ENCODE measurements at regions not wholly inside any gene's neighbourhood (a gene's known extent, or its start where the extent isn't known, plus 50 kb on each side); places are given as distances from the start of the nearest gene placed in this dataset.

GRCh38 chr12:34298971-34299801 is 276.9 kb downstream of the ALG10 start:
- intact Hi-C loops (cut with DNase I): no loop called here
- H3K27ac ChIP-seq: no peak overlapping the region
- WGBS, 2 donors: 73 to 79% methylated on average over 35 of the region's 35 CpGs
- no peak overlapping the region for H3K4me3 ChIP-seq (replicated peaks in 1 of 3)
- H3K4me1 ChIP-seq: no peaks in the 10 kb centered on the region
- H3K27me3 ChIP-seq: no peaks in the 10 kb centered on the region
- no peaks in the 10 kb centered on the region for H3K9me3 ChIP-seq
- no peak for DNase-seq
- TF ChIP-seq CTCF (IDR thresholded peaks at IDR 0.05): no peak
- H3K36me3 ChIP-seq: no peaks in the 10 kb centered on the region

GRCh38 chr12:34299802-34300193 is 277.5 kb downstream of the ALG10 start:
- no peak overlapping the region for H3K27ac ChIP-seq
- H3K4me3 ChIP-seq (replicated peaks in 1 of 3): no peak overlapping the region
- no peak for TF ChIP-seq POLR2A (IDR thresholded peaks at IDR 0.05)
- no peak for TF ChIP-seq CTCF (IDR thresholded peaks at IDR 0.05)
- no peaks in the 10 kb centered on the region for H3K36me3 ChIP-seq
- 65 to 74% methylated on average over 16 of the region's 16 CpGs for WGBS, 2 donors
- no peaks in the 10 kb centered on the region for H3K9me3 ChIP-seq
- no peaks in the 10 kb centered on the region for H3K27me3 ChIP-seq
- intact Hi-C loops (cut with DNase I): no loop called here
- DNase-seq: no peak
- no peaks in the 10 kb centered on the region for H3K4me1 ChIP-seq

GRCh38 chr12:34300376-34301250 is 278.3 kb downstream of the ALG10 start:
- no peak overlapping the region for H3K4me3 ChIP-seq (replicated peaks in 1 of 3)
- TF ChIP-seq CTCF (IDR thresholded peaks at IDR 0.05): no peak
- TF ChIP-seq POLR2A (IDR thresholded peaks at IDR 0.05): no peak
- no peaks in the 10 kb centered on the region for H3K36me3 ChIP-seq
- H3K27me3 ChIP-seq: no peaks in the 10 kb centered on the region
- 80 to 88% methylated on average over 34 of the region's 34 CpGs for WGBS, 2 donors
- DNase-seq: no peak
- H3K27ac ChIP-seq: no peak overlapping the region
- intact Hi-C loops (cut with DNase I): no loop called here
- H3K9me3 ChIP-seq: no peaks in the 10 kb centered on the region
- H3K4me1 ChIP-seq: no peaks in the 10 kb centered on the region

GRCh38 chr12:34301251-34302130 is 279.2 kb downstream of the ALG10 start:
- Histone ChIP-seq H3K36me3 (no peaks in the 10 kb centered on the region), H3K4me1 (no peaks in the 10 kb centered on the region), H3K9me3 (no peaks in the 10 kb centered on the region), H3K4me3 (replicated peaks in 1 of 3) (no peak overlapping the region), H3K27ac (no peak overlapping the region), H3K27me3 (no peaks in the 10 kb centered on the region)
- intact Hi-C loops (cut with DNase I): no loop called here
- DNase-seq: no peak
- 77 to 83% methylated on average over 22 of the region's 22 CpGs for WGBS, 2 donors
- TF ChIP-seq POLR2A (IDR thresholded peaks at IDR 0.05) (no peak), CTCF (IDR thresholded peaks at IDR 0.05) (no peak)

Data from thyroid gland (tissue), 4 donors.